H9 (cell line): ENCODE measurements at regions not wholly inside any gene's neighbourhood (a gene's known extent, or its start where the extent isn't known, plus 50 kb on each side); places are given as distances from the start of the nearest gene placed in this dataset.

Experiments used
- DNase-seq: peaks from one replicate; pipeline ENCODE4 v3.0.0-alpha.2; 2017
- H2AFZ ChIP-seq: one replicate; pipeline ENCODE4 v1.6.1; 2013; ENCODE audit warnings: mild to moderate bottlenecking, low read length, control low read depth, moderate library complexity
- H2AK5ac ChIP-seq: 2 replicates; pipeline ENCODE4 v1.6.1; 2013; ENCODE audit warnings: low read length, control low read depth, mixed read lengths; ENCODE audit not compliant: insufficient read length
- H2BK120ac ChIP-seq: one replicate; pipeline ENCODE4 v1.6.1; 2013; ENCODE audit warnings: low read depth, mild to moderate bottlenecking, low read length, control low read depth, inconsistent platforms; ENCODE audit not compliant: poor library complexity, severe bottlenecking
- H2BK12ac ChIP-seq: 2 replicates; pipeline ENCODE4 v1.6.1; 2013; ENCODE audit warnings: low read length, control low read depth, mixed read lengths, low read depth; ENCODE audit not compliant: insufficient read length
- H2BK15ac ChIP-seq: 2 replicates; pipeline ENCODE4 v1.6.1; 2013; ENCODE audit warnings: low read depth, low read length, control low read depth
- H2BK20ac ChIP-seq: one replicate; pipeline ENCODE4 v1.6.1; 2013; ENCODE audit warnings: low read depth, mild to moderate bottlenecking, low read length, control low read depth, inconsistent platforms; ENCODE audit not compliant: poor library complexity, severe bottlenecking
- H2BK5ac ChIP-seq: 2 replicates; pipeline ENCODE4 v1.6.1; 2013; ENCODE audit warnings: low read length, control low read depth, mixed read lengths; ENCODE audit not compliant: insufficient read length
- H3K14ac ChIP-seq: 2 replicates; pipeline ENCODE4 v1.6.1; 2013; ENCODE audit warnings: low read length, control low read depth; ENCODE audit not compliant: insufficient read depth
- H3K18ac ChIP-seq: 2 replicates; pipeline ENCODE4 v1.6.1; 2013; ENCODE audit warnings: low read depth, mild to moderate bottlenecking, mixed read lengths, low read length, control low read depth; ENCODE audit not compliant: insufficient read length
- H3K23ac ChIP-seq: 2 replicates; pipeline ENCODE4 v1.6.1; 2013; ENCODE audit warnings: low read length, control low read depth, mixed read lengths, low read depth; ENCODE audit not compliant: insufficient read length
- H3K23me2 ChIP-seq: 2 replicates; pipeline ENCODE4 v1.6.1; 2013; ENCODE audit warnings: low read depth, mild to moderate bottlenecking, mixed read lengths, low read length, control low read depth; ENCODE audit not compliant: insufficient read length, poor library complexity, severe bottlenecking
- H3K27ac ChIP-seq: 2 replicates; pipeline ENCODE4 v1.5.1; 2013; ENCODE audit warnings: low read length, control low read depth, mixed read lengths, low read depth; ENCODE audit not compliant: insufficient read length
- H3K27me3 ChIP-seq: 2 replicates; pipeline ENCODE4 v1.6.1; 2013; ENCODE audit warnings: low read length, control low read depth, inconsistent platforms; ENCODE audit not compliant: insufficient read depth
- H3K4ac ChIP-seq: 2 replicates; pipeline ENCODE4 v1.6.1; 2013; ENCODE audit warnings: low read depth, mild to moderate bottlenecking, control low read depth, inconsistent platforms, low read length, moderate library complexity
- H3K4me1 ChIP-seq: 2 replicates; pipeline ENCODE4 v1.6.1; 2013; ENCODE audit warnings: low read length, control low read depth, inconsistent platforms; ENCODE audit not compliant: insufficient read depth
- H3K4me2 ChIP-seq: 2 replicates; pipeline ENCODE4 v1.6.1; 2013; ENCODE audit warnings: low read length, control low read depth, mixed read lengths; ENCODE audit not compliant: insufficient read length, insufficient read depth
- H3K56ac ChIP-seq: 2 replicates; pipeline ENCODE4 v1.6.1; 2013; ENCODE audit warnings: low read depth, mild to moderate bottlenecking, mixed read lengths, low read length, control low read depth; ENCODE audit not compliant: insufficient read length
- H3K79me1 ChIP-seq: 2 replicates; pipeline ENCODE4 v1.6.1; 2013; ENCODE audit warnings: low read depth, mild to moderate bottlenecking, moderate library complexity, low read length, control low read depth, inconsistent platforms; ENCODE audit not compliant: insufficient read depth, poor library complexity, severe bottlenecking
- H3K79me2 ChIP-seq: 2 replicates; pipeline ENCODE4 v1.6.1; 2013; ENCODE audit warnings: low read length, control low read depth, inconsistent platforms; ENCODE audit not compliant: insufficient read depth
- H3K9ac ChIP-seq: 2 replicates; pipeline ENCODE4 v1.6.1; 2013; ENCODE audit warnings: low read length, control low read depth, mixed read lengths; ENCODE audit not compliant: insufficient read length; ENCODE audit errors: extremely low read depth
- H3K9me3 ChIP-seq: one replicate; pipeline ENCODE4 v1.6.1; 2013; ENCODE audit warnings: low read depth, low read length, inconsistent platforms; ENCODE audit not compliant: control insufficient read depth
- H3T11ph ChIP-seq: one replicate; pipeline ENCODE4 v1.6.1; 2013; ENCODE audit warnings: mild to moderate bottlenecking, low read length, control low read depth, inconsistent platforms
- H4K20me1 ChIP-seq: one replicate; pipeline ENCODE4 v1.6.1; 2013; ENCODE audit not compliant: control insufficient read depth, insufficient read length, insufficient read depth
- H4K5ac ChIP-seq: 2 replicates; pipeline ENCODE4 v1.6.1; 2013; ENCODE audit warnings: low read depth, mild to moderate bottlenecking, mixed read lengths, low read length, control low read depth; ENCODE audit not compliant: insufficient read length
- H4K8ac ChIP-seq: replicated peaks from 2 replicates; pipeline ENCODE4 v1.6.1; 2013; ENCODE audit warnings: low read length, control low read depth, mixed read lengths, low read depth; ENCODE audit not compliant: insufficient read length
- H4K91ac ChIP-seq: 2 replicates; pipeline ENCODE4 v1.6.1; 2013; ENCODE audit warnings: low read depth, mild to moderate bottlenecking, moderate library complexity, mixed read lengths, low read length, control low read depth; ENCODE audit not compliant: insufficient read length
- H3K27ac Mint-ChIP-seq, 3 experiments: 2 replicates in 2 of 3; 3 replicates in 1 of 3; pipeline ENCODE4 v1.8.0; 2020 to 2021; ENCODE audit warnings: mixed read lengths in 3 of 3, mild to moderate bottlenecking in 1 of 3, moderate library complexity in 1 of 3
- H3K27me3 Mint-ChIP-seq: 2 replicates; pipeline ENCODE4 v1.8.0; 2021; ENCODE audit warnings: low read depth, mild to moderate bottlenecking, moderate library complexity, mixed read lengths
- H3K36me3 Mint-ChIP-seq, 3 experiments: 2 replicates in 2 of 3; 3 replicates in 1 of 3; pipeline ENCODE4 v1.8.0; 2020 to 2021; ENCODE audit warnings: low read depth in 3 of 3, mixed read lengths in 3 of 3; ENCODE audit not compliant: insufficient read depth in 1 of 3
- H3K4me1 Mint-ChIP-seq, 2 experiments: 2 replicates each; pipeline ENCODE4 v1.8.0; 2020; ENCODE audit warnings: mixed read lengths in 2 of 2
- H3K4me3 Mint-ChIP-seq, 2 experiments: 2 replicates in 1 of 2; 3 replicates in 1 of 2; pipeline ENCODE4 v1.8.0; 2020 to 2021; ENCODE audit warnings: mild to moderate bottlenecking in 2 of 2, mixed read lengths in 2 of 2, moderate library complexity in 1 of 2
- H3K9me3 Mint-ChIP-seq, 2 experiments: 2 replicates in 1 of 2; 3 replicates in 1 of 2; pipeline ENCODE4 v1.8.0; 2020; ENCODE audit warnings: mild to moderate bottlenecking in 2 of 2, mixed read lengths in 2 of 2, moderate library complexity in 1 of 2
- WGBS: extraction: QIAGEN DNeasy Blood & Tissue Kit; methylation state at CpG from one replicate; pipeline ENCODE4 v1.1.7; 2013; ENCODE audit warnings: missing lambda C conversion rate, low lambda C conversion rate, mixed read lengths; ENCODE audit not compliant: insufficient read length; ENCODE audit errors: extremely low coverage; 5-methylcytosine and 5-hydroxymethylcytosine counted together
- TF ChIP-seq, protein P1 (sequence below): fragments of 200-600 bp; sonication (generic); conservative IDR thresholded peaks from 3 replicates; pipeline ENCODE4 v1.8.0; 2021; ENCODE audit warnings: antibody characterized with exemption, mild to moderate bottlenecking

DNA sequence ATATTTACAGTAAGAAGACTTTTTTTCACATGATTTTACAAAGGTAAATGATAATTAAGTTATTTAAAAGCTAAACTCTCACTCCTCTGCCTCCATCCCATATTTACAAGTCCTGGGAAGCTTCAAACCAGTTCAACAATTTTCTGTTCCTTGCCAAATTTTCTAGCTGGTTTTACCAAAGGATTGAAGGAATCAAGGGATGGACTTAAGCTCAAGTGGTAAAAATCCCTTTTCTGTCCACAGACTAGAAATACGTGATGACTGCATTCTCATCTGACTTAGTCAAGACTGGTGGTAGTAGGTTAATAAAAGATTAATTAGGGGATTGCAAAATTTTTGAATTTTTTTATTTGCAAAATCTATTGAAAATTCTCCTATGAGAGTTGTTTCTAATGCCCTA, 297.3 kb downstream of the MTX2 start:
- Histone ChIP-seq H2BK5ac (no peak overlapping the region), H3K4me2 (no peak overlapping the region), H4K8ac (no peak overlapping the region), H2AK5ac (no peak overlapping the region), H3K4me1 (no peaks in the 10 kb centered on the region), H3K27ac (no peak overlapping the region), H2BK20ac (no peak overlapping the region), H3K23me2 (no peaks in the 10 kb centered on the region), H3K4ac (no peak overlapping the region), H3T11ph (no peak overlapping the region), H3K27me3 (no peaks in the 10 kb centered on the region; the same call in 1 of the 2 replicates), H3K9ac (no peak overlapping the region), H4K91ac (no peak overlapping the region), H4K5ac (no peak overlapping the region), H3K79me2 (no peaks in the 10 kb centered on the region), H3K18ac (no peak overlapping the region), H3K79me1 (no peaks in the 10 kb centered on the region), H4K20me1 (no peaks in the 10 kb centered on the region), H3K9me3 (no peaks in the 10 kb centered on the region), H2BK12ac (no peak overlapping the region), H3K14ac (no peak overlapping the region), H3K56ac (no peak overlapping the region), H2BK15ac (no peak overlapping the region), H2BK120ac (no peak overlapping the region), H2AFZ (no peak overlapping the region), H3K23ac (no peak overlapping the region)
- H3K9me3 Mint-ChIP-seq = no peaks in the 10 kb centered on the region
- TF ChIP-seq, protein P1, sequence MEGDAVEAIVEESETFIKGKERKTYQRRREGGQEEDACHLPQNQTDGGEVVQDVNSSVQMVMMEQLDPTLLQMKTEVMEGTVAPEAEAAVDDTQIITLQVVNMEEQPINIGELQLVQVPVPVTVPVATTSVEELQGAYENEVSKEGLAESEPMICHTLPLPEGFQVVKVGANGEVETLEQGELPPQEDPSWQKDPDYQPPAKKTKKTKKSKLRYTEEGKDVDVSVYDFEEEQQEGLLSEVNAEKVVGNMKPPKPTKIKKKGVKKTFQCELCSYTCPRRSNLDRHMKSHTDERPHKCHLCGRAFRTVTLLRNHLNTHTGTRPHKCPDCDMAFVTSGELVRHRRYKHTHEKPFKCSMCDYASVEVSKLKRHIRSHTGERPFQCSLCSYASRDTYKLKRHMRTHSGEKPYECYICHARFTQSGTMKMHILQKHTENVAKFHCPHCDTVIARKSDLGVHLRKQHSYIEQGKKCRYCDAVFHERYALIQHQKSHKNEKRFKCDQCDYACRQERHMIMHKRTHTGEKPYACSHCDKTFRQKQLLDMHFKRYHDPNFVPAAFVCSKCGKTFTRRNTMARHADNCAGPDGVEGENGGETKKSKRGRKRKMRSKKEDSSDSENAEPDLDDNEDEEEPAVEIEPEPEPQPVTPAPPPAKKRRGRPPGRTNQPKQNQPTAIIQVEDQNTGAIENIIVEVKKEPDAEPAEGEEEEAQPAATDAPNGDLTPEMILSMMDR = no peak
- no peak overlapping the region for H3K27ac Mint-ChIP-seq
- peaks cover 32% of the 10 kb centered on the region for H3K27me3 Mint-ChIP-seq
- H3K4me1 Mint-ChIP-seq = no peaks in the 10 kb centered on the region
- WGBS = no CpG with 5 or more reads among the region's 1 CpG
- no peak overlapping the region for H3K4me3 Mint-ChIP-seq
- no peak for DNase-seq
- H3K36me3 Mint-ChIP-seq = no peaks in the 10 kb centered on the region
